Natural killer cell (primary cell): ENCODE measurements at regions not wholly inside any gene's neighbourhood (a gene's known extent, or its start where the extent isn't known, plus 50 kb on each side); places are given as distances from the start of the nearest gene placed in this dataset.
A peak's percentile ranks its signal among the peaks of the same experiment; 100 is the strongest.

Source experiments
- ATAC-seq, 3 donors: fragments of 150-1000 bp in 2 of 3; fragments of 200-7000 bp in 1 of 3; cut with Tn5 transposase; 1 replicate in 1 of 3; 2 replicates in 2 of 3; pipeline ENCODE4 v1.10.0; 2021; ENCODE audit warnings: mild to moderate bottlenecking in 2 of 3, moderate library complexity in 2 of 3
- DNase-seq, 2 donors: peaks; one replicate each; pipeline versions ENCODE4 v3.0.0 to v3.0.0-alpha.2; 2013 to 2021; ENCODE audit warnings: mixed read lengths in 1 of 2
- H3K27ac ChIP-seq: one replicate; pipeline ENCODE4 v1.5.1; 2013; ENCODE audit warnings: mild to moderate bottlenecking, low read length
- H3K27me3 ChIP-seq: one replicate; pipeline ENCODE4 v1.6.1; 2013; ENCODE audit warnings: low read length; ENCODE audit not compliant: control insufficient read depth, insufficient read depth
- H3K36me3 ChIP-seq: one replicate; pipeline ENCODE4 v1.6.1; 2013; ENCODE audit warnings: low read length; ENCODE audit not compliant: control insufficient read depth, insufficient read depth
- H3K4me1 ChIP-seq: one replicate; pipeline ENCODE4 v1.6.1; 2013; ENCODE audit warnings: low read length; ENCODE audit not compliant: control insufficient read depth, insufficient read depth
- H3K4me3 ChIP-seq: one replicate; pipeline ENCODE4 v1.5.1; 2013; ENCODE audit warnings: low read length
- H3K9me3 ChIP-seq: one replicate; pipeline ENCODE4 v1.6.1; 2013; ENCODE audit warnings: low read length; ENCODE audit not compliant: control insufficient read depth, insufficient read depth
- H3K27ac Mint-ChIP-seq, 2 donors: one replicate each; pipeline ENCODE4 v1.8.0; 2022; ENCODE audit warnings: mild to moderate bottlenecking in 2 of 2, mixed read lengths in 2 of 2, moderate library complexity in 1 of 2
- H3K27me3 Mint-ChIP-seq, 2 donors: one replicate each; pipeline ENCODE4 v1.8.0; 2022; ENCODE audit warnings: low read depth in 2 of 2, mixed read lengths in 2 of 2
- H3K36me3 Mint-ChIP-seq: one replicate; pipeline ENCODE4 v1.8.0; 2022; ENCODE audit warnings: mixed read lengths
- H3K4me1 Mint-ChIP-seq, 2 donors: one replicate each; pipeline ENCODE4 v1.8.0; 2022; ENCODE audit warnings: mixed read lengths in 2 of 2
- H3K4me3 Mint-ChIP-seq: one replicate; pipeline ENCODE4 v1.8.0; 2022; ENCODE audit warnings: mild to moderate bottlenecking, moderate library complexity, mixed read lengths
- H3K9me3 Mint-ChIP-seq, 2 donors: one replicate each; pipeline ENCODE4 v1.8.0; 2022; ENCODE audit warnings: mixed read lengths in 2 of 2
- CTCF ChIP-seq: fragments of 200-600 bp; IDR thresholded peaks from one replicate; pipeline ENCODE4 v1.8.0; 2022; ENCODE audit warnings: antibody characterized with exemption
- WGBS: methylation state at CpG from one replicate; pipeline ENCODE4 v1.1.7; 2013; ENCODE audit warnings: missing lambda C conversion rate; ENCODE audit not compliant: insufficient coverage; 5-methylcytosine and 5-hydroxymethylcytosine counted together
- intact Hi-C: fragments of 100-400 bp; cut with micrococcal nuclease; formaldehyde crosslinking; loops from one replicate; pipeline ENCODE4 v1.14.2; 2022

GRCh38 chr10:130891066-130891465 lies 420.5 kb downstream of the TCERG1L start:
- Mint-ChIP-seq H3K27me3 (peaks cover 0 to 5% of the 10 kb centered on the region in 2 donors), H3K27ac (no peak overlapping the region), H3K9me3 (no peaks in the 10 kb centered on the region), H3K36me3 (no peaks in the 10 kb centered on the region), H3K4me1 (no peaks in the 10 kb centered on the region), H3K4me3 (no peak overlapping the region)
- no peak for DNase-seq
- WGBS: 91% methylated on average over 11 of the region's 11 CpGs
- Histone ChIP-seq H3K36me3 (no peaks in the 10 kb centered on the region), H3K9me3 (no peaks in the 10 kb centered on the region), H3K27ac (no peak overlapping the region), H3K4me3 (no peak overlapping the region), H3K4me1 (no peaks in the 10 kb centered on the region), H3K27me3 (no peaks in the 10 kb centered on the region)
- no peak for TF ChIP-seq CTCF
- ATAC-seq: no peak
- intact Hi-C loops: no loop called here

GRCh38 chr10:130894471-130894870 lies 417.1 kb downstream of the TCERG1L start:
- 63% methylated on average over 6 of the region's 7 CpGs for WGBS
- no peak for DNase-seq
- no peaks in the 10 kb centered on the region for H3K4me1 ChIP-seq
- Mint-ChIP-seq H3K9me3 (no peaks in the 10 kb centered on the region), H3K27me3 (no peaks in the 10 kb centered on the region), H3K27ac (no peak overlapping the region), H3K36me3 (no peaks in the 10 kb centered on the region), H3K4me3 (no peak overlapping the region), H3K4me1 (no peaks in the 10 kb centered on the region)
- no peak for ATAC-seq
- H3K4me3 ChIP-seq: no peak overlapping the region
- TF ChIP-seq CTCF: no peak
- no peak overlapping the region for H3K27ac ChIP-seq
- intact Hi-C loops: no loop called here
- no peaks in the 10 kb centered on the region for H3K27me3 ChIP-seq
- H3K36me3 ChIP-seq: no peaks in the 10 kb centered on the region
- no peaks in the 10 kb centered on the region for H3K9me3 ChIP-seq

GRCh38 chr10:130895161-130895560 lies 416.4 kb downstream of the TCERG1L start:
- H3K4me1 ChIP-seq: no peaks in the 10 kb centered on the region
- no peak overlapping the region for H3K4me3 Mint-ChIP-seq
- H3K27ac ChIP-seq: no peak overlapping the region
- no peaks in the 10 kb centered on the region for H3K9me3 ChIP-seq
- H3K27ac Mint-ChIP-seq: no peak overlapping the region
- no peaks in the 10 kb centered on the region for H3K36me3 Mint-ChIP-seq
- no peak for TF ChIP-seq CTCF
- H3K27me3 Mint-ChIP-seq: no peaks in the 10 kb centered on the region
- no peaks in the 10 kb centered on the region for H3K9me3 Mint-ChIP-seq
- intact Hi-C loops: no loop called here
- no peaks in the 10 kb centered on the region for H3K4me1 Mint-ChIP-seq
- 53% methylated on average over 3 of the region's 3 CpGs for WGBS
- ATAC-seq: peak; percentile 12 to 40 (median 33)
- no peaks in the 10 kb centered on the region for H3K36me3 ChIP-seq
- H3K4me3 ChIP-seq: no peak overlapping the region
- H3K27me3 ChIP-seq: no peaks in the 10 kb centered on the region
- no peak for DNase-seq

GRCh38 chr10:130897815-130898214 lies 413.7 kb downstream of the TCERG1L start:
- no peaks in the 10 kb centered on the region for H3K36me3 Mint-ChIP-seq

More at GRCh38 chr10:130897815-130898214, 413.7 kb downstream of the TCERG1L start:
- H3K27me3 Mint-ChIP-seq: no peaks in the 10 kb centered on the region
- no peak overlapping the region for H3K27ac ChIP-seq
- H3K4me3 Mint-ChIP-seq: no peak overlapping the region
- no peak for TF ChIP-seq CTCF
- H3K4me3 ChIP-seq: no peak overlapping the region
- no peaks in the 10 kb centered on the region for H3K27me3 ChIP-seq
- no peaks in the 10 kb centered on the region for H3K4me1 ChIP-seq
- no peaks in the 10 kb centered on the region for H3K9me3 Mint-ChIP-seq
- no peaks in the 10 kb centered on the region for H3K36me3 ChIP-seq
- ATAC-seq: no peak
- intact Hi-C loops: no loop called here
- DNase-seq: no peak
- H3K9me3 ChIP-seq: no peaks in the 10 kb centered on the region
- H3K4me1 Mint-ChIP-seq: no peaks in the 10 kb centered on the region
- 85% methylated on average over 4 of the region's 5 CpGs for WGBS
- H3K27ac Mint-ChIP-seq: no peak overlapping the region
